IPS-18c (cell line): ENCODE measurements at regions not wholly inside any gene's neighbourhood (a gene's known extent, or its start where the extent isn't known, plus 50 kb on each side); places are given as distances from the start of the nearest gene placed in this dataset.
"Not testable (repeated sequence)": the region's sequence is repeated elsewhere in the genome, so short reads cannot be mapped to it uniquely, and the experiment has no call there.

ENCODE experiments used
- H3K4me3 ChIP-seq: 2 replicates; pipeline ENCODE4 v1.7.0; 2013; ENCODE audit warnings: low read depth, mild to moderate bottlenecking, low read length, moderate library complexity; ENCODE audit not compliant: insufficient read depth
- H3K9me3 ChIP-seq: one replicate; pipeline ENCODE4 v1.6.1; 2013; ENCODE audit warnings: mild to moderate bottlenecking, low read length, moderate library complexity; ENCODE audit not compliant: control insufficient read depth, insufficient read depth

DNA sequence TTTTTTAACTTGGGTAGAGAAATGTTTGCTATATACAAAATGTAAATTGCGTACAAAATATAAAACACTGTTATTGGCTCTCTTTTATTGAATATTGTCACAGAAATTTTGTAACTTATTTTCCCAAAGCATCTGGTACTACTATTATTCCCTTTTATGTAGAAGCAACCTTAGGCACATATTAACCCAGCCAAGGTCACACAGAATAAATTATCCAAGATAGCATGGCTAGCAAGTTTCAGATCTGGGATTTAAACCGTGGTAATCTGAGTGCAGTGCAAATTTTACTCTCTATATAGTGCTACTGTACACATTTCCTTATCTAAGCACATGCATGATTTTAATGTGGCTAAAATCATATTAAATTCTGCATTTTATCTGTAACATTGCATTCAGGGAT lies 1190.5 kb upstream of the LRRTM3 start:
- Histone ChIP-seq H3K4me3 (no peak overlapping the region), H3K9me3 (no peaks in the 10 kb centered on the region)

DNA sequence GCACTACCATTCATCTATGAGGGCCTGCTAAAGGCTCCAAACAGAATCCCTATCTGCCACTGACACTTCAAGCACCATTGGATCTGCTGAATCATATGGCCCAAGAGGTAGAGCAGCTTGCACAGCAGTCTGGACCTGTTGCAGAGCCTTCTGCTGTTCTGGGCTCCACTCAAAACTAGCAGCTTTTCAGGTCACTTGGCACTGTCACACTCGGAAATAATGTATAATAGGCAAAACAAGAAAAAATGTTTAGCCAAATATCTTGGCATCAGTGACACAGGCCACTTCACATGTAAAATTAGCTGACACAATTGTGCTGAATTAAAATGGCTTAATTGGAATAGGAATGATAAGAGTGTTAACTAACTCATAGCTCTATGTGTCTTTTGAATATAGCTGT lies 1182.9 kb upstream of the LRRTM3 start:
- H3K9me3 ChIP-seq, result no peaks in the 10 kb centered on the region
- H3K4me3 ChIP-seq, result no peak overlapping the region

DNA sequence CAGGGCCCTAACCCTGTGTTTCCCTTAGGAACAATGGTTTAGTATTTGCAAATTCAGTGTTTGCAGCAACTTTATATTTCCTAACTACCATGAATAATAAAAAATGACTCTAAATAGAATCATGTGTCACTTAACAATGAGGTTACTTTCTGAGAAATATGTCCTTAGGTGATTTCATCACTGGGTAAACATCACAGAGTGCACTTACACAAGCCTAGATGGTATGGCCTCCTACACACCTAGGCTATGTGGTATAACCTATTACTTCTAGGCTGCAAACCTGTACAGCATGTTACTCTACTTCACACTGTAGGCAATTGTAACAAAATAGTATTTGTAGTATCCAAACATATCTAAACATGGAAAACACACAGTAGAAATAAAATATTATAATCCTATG lies 1174.6 kb upstream of the LRRTM3 start:
- Histone ChIP-seq H3K9me3 (no peaks in the 10 kb centered on the region), H3K4me3 (no peak overlapping the region)

DNA sequence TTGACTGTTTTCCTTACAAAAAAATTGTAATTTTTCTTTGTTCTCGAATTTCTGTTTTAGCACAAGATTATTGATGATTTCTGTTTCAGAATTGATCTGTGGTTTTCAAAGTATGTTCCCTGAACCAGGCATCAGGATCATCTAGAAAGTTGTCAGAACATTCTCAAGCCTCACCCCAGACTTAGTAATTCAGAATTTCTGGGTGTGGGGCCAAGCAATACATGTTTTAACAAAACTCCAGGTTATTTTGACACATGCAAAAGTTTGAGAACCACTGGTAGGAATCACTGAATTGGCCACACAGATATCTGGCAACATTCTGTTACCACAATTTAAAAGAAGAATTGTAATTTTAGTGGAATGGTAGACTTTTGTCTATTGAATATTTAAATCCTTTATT lies 1173.9 kb upstream of the LRRTM3 start:
- H3K4me3 ChIP-seq, result no peak overlapping the region
- no peaks in the 10 kb centered on the region for H3K9me3 ChIP-seq

DNA sequence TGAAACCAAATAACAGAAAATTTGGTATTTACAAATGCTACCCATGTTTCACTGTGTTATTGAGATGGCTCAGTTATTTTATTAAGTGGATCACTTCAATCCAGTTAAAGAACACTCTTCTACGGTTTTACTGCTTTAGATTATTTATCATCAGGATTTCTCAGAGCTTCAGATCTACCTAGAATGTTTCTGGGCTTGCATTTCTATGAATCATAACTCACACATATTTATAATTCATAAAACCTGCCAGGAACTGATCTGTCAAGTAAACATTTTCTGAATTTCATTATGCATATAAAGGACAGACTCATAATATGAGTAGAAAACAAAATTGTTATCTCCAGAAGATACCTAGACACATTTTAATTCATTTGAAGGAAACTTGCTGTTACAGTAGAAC lies 1172.3 kb upstream of the LRRTM3 start:
- no peak overlapping the region for H3K4me3 ChIP-seq
- H3K9me3 ChIP-seq, result no peaks in the 10 kb centered on the region

DNA sequence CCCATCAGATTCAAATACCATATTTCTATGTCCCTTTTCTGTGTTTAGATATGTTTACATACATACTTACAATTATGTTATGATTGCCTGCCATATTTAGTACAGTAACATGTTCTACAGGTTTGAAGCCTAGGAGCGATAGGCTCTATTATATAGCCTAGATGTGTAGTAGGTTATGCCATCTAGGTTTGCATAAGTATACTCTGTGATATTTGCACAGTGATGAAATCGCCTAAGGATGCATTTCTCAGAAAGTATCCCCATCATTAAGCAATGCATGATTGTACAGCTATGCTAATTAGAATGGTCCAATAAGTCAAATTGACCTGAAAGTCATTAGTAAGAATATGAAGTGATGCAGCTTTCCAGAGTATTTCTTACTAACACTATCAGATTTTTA lies 1171.7 kb upstream of the LRRTM3 start:
- H3K9me3 ChIP-seq, result no peaks in the 10 kb centered on the region
- no peak overlapping the region for H3K4me3 ChIP-seq

DNA sequence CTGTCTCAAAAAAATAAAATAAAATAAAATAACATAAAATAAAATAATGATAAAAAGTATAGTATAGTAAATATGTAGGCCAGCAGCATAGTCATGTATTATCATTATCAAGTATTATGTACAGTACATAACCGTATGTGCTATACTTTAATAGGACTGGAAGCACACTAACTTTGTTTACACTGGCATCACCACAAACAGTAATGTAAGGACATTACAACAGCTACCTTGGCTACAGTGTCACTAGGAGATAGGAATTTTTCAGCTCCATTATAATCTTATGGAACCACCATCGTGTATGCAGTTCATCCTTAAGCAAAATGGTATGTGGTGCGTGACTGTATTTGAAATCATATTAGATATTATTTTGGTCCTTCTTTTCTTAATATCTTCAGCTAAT lies 1163.5 kb upstream of the LRRTM3 start:
- Histone ChIP-seq H3K4me3 (no peak overlapping the region), H3K9me3 (no peaks in the 10 kb centered on the region)

GRCh38 chr10:65765006-65765541 lies 1160.8 kb upstream of the LRRTM3 start:
- Histone ChIP-seq H3K4me3 (no peak overlapping the region), H3K9me3 (no peaks in the 10 kb centered on the region)

GRCh38 chr10:65769828-65770227 lies 1156.0 kb upstream of the LRRTM3 start:
- H3K4me3 ChIP-seq, result no peak overlapping the region
- H3K9me3 ChIP-seq, result no peaks in the 10 kb centered on the region

DNA sequence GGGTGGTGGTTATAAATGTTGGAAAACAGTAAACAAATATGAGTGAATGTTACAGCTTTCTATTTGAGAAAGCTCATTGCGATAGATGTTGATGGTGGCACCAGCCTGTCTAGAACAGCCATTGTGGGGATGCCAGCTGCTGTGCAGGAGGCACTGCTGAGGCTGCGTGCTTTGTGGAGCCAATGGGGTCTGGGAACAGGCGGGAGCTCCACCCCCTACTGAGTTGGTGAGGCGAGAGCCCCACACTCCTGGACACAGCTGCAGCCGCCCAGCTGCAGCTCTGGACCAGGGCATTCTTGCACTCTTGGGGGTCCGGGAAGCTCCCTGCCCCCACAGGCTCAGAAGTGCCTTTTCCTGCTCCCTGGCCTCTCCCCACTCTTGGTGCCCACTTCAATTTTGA lies 1147.1 kb upstream of the LRRTM3 start:
- Histone ChIP-seq H3K4me3 (no peak overlapping the region), H3K9me3 (peaks cover 2% of the 10 kb centered on the region)

- H3K4me3 ChIP-seq, result no peak overlapping the region
- peaks cover 2% of the 10 kb centered on the region for H3K9me3 ChIP-seq
Measured at GRCh38 chr10:65779985-65780384, 1145.9 kb upstream of the LRRTM3 start.

GRCh38 chr10:65786279-65786678 lies 1139.6 kb upstream of the LRRTM3 start:
- no peaks in the 10 kb centered on the region for H3K9me3 ChIP-seq

GRCh38 chr10:65787571-65787970 lies 1138.3 kb upstream of the LRRTM3 start:
- Histone ChIP-seq H3K9me3 (no peaks in the 10 kb centered on the region), H3K4me3 (no peak overlapping the region)

More at GRCh38 chr10:65786279-65786678, 1139.6 kb upstream of the LRRTM3 start:
- H3K4me3 ChIP-seq, result no peak overlapping the region

- Histone ChIP-seq H3K9me3 (no peaks in the 10 kb centered on the region), H3K4me3 (no peak overlapping the region)
Measured at GRCh38 chr10:65788271-65788670, 1137.6 kb upstream of the LRRTM3 start.

DNA sequence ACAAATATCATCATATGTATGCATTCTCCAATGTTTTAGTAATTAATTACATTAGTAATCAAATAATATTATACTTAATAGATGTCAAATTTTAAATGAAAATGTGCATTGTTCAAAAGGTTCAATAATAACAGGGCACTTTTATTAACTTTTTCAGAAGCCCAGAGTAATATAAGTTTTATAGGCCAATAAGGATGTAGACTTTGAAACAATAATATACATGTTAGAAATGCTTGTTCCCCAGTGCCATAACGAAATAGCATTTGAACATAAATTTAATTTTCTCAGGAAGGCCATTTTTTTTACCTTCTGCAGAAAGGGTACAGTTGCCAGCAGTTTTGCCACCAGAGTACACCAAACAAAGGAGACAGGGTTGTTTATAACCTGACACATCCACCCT lies 1133.9 kb upstream of the LRRTM3 start:
- no peak overlapping the region for H3K4me3 ChIP-seq
- no peaks in the 10 kb centered on the region for H3K9me3 ChIP-seq

DNA sequence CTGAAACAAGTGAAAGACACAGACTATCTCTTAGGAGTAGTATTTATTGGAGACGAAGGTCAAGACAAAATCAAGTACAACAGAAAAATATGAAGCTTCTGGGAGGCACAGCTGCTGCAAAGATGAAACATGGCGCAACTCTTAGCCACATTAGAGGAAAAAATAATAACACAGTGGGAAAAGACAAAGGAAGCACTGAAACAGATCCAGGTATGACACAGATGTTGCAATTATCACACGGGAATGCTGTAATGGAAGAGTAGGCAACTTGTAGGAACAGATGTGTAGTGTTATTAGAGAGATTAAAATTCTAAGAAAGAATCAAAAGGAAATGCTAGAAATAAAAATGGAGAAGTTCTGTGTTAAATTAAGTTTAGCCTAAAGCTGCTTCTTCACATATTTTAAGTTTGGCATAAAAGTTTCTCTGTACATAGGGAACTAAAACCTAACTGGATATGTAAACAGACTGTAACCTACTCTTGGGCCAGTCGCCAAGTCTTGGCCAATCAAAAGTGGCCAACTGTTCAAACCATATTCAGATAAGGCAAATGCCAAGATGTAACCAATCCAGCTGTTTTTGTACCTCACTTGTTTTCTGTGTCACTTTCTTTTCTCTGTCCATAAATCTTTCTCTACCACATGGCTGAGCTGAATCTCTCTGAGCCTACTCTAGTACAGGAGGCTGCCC lies 1132.0 kb upstream of the LRRTM3 start:
- no peak overlapping the region for H3K4me3 ChIP-seq
- H3K9me3 ChIP-seq, result no peaks in the 10 kb centered on the region

DNA sequence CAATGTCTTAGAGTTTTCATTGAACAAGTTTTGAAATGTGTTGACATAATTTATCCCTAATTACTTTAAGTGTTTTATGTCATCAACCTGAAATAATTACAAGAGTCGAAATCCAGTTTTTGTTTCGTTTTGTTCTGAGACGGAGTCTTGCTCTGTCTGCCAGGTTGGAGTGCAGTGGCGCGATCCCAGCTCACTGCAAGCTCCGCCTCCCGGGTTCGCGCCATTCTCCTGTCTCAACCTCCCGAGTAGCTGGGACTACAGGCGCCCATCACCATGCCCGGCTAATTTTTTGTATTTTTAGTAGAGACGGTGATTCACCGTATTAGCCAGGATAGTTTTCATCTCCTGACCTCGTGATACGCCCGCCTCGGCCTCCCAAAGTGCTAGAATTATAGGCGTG lies 1131.0 kb upstream of the LRRTM3 start:
- not testable (repeated sequence) for H3K4me3 ChIP-seq, H3K9me3 ChIP-seq

DNA sequence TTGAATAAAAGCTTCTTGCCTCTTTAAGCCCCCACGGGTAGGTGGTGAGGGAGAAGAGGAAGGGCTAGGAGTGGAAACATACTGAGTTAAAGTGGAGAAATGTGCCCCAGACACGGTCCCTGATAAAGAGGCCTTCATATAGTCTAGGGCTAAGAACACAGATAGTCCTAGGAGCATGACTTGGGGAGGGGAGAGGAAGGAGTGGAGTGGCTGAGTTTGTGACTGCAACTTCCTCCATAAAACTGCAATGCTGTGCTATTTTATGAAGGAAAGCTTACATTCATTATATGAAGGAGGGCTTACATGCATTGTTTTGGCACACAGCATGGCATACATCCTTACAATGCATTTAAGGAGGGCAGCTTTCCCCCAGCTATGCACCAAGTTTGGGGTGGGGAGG lies 1129.4 kb upstream of the LRRTM3 start:
- H3K9me3 ChIP-seq, result no peaks in the 10 kb centered on the region

GRCh38 chr10:65798133-65798532 lies 1127.7 kb upstream of the LRRTM3 start:
- H3K4me3 ChIP-seq, result no peak overlapping the region

More for the DNA sequence above, 1129.4 kb upstream of the LRRTM3 start:
- no peak overlapping the region for H3K4me3 ChIP-seq

More at GRCh38 chr10:65798133-65798532, 1127.7 kb upstream of the LRRTM3 start:
- H3K9me3 ChIP-seq, result no peaks in the 10 kb centered on the region
